WI38 (cell line): ENCODE measurements at regions not wholly inside any gene's neighbourhood (a gene's known extent, or its start where the extent isn't known, plus 50 kb on each side); places are given as distances from the start of the nearest gene placed in this dataset.

ENCODE experiments used
- H3K4me3 ChIP-seq: 2 replicates; pipeline ENCODE4 v1.5.1; 2011; ENCODE audit warnings: low read depth, mild to moderate bottlenecking, control low read depth, low read length
- CTCF ChIP-seq: IDR thresholded peaks from 2 replicates; pipeline ENCODE4 v1.5.1; 2012; ENCODE audit warnings: low read depth, mild to moderate bottlenecking, control low read depth, low read length

- H3K4me3 ChIP-seq: no peak overlapping the region
- TF ChIP-seq CTCF: no peak
Observed at GRCh38 chr4:106835919-106836318, 200.2 kb downstream of the DKK2 start.

- no peak overlapping the region for H3K4me3 ChIP-seq
- TF ChIP-seq CTCF: no peak
Observed at GRCh38 chr4:106830879-106831278, 205.2 kb downstream of the DKK2 start.

- H3K4me3 ChIP-seq: no peak overlapping the region
- TF ChIP-seq CTCF: no peak
Observed at GRCh38 chr4:106818764-106819163, 217.3 kb downstream of the DKK2 start.

GRCh38 chr4:106816496-106816895 lies 219.6 kb downstream of the DKK2 start:
- TF ChIP-seq CTCF: no peak
- H3K4me3 ChIP-seq: no peak overlapping the region

- TF ChIP-seq CTCF: no peak
- no peak overlapping the region for H3K4me3 ChIP-seq
Observed at GRCh38 chr4:106810122-106810521, 226.0 kb downstream of the DKK2 start.

GRCh38 chr4:106809076-106809475 lies 227.0 kb downstream of the DKK2 start:
- no peak overlapping the region for H3K4me3 ChIP-seq
- no peak for TF ChIP-seq CTCF

GRCh38 chr4:106806158-106806797 lies 229.8 kb downstream of the DKK2 start:
- no peak overlapping the region for H3K4me3 ChIP-seq
- TF ChIP-seq CTCF: no peak
